ENCODE measurements at regions not wholly inside any gene's neighbourhood (a gene's known extent, or its start where the extent isn't known, plus 50 kb on each side); places are given as distances from the start of the nearest gene placed in this dataset.

- TF ChIP-seq, protein P1, sequence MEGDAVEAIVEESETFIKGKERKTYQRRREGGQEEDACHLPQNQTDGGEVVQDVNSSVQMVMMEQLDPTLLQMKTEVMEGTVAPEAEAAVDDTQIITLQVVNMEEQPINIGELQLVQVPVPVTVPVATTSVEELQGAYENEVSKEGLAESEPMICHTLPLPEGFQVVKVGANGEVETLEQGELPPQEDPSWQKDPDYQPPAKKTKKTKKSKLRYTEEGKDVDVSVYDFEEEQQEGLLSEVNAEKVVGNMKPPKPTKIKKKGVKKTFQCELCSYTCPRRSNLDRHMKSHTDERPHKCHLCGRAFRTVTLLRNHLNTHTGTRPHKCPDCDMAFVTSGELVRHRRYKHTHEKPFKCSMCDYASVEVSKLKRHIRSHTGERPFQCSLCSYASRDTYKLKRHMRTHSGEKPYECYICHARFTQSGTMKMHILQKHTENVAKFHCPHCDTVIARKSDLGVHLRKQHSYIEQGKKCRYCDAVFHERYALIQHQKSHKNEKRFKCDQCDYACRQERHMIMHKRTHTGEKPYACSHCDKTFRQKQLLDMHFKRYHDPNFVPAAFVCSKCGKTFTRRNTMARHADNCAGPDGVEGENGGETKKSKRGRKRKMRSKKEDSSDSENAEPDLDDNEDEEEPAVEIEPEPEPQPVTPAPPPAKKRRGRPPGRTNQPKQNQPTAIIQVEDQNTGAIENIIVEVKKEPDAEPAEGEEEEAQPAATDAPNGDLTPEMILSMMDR (IDR thresholded peaks at IDR 0.05): no peak
- DNase-seq: no peak
These were observed 57.6 kb upstream of the ABI3BP start for GRCh38 chr3:101050866-101051265.

DNA sequence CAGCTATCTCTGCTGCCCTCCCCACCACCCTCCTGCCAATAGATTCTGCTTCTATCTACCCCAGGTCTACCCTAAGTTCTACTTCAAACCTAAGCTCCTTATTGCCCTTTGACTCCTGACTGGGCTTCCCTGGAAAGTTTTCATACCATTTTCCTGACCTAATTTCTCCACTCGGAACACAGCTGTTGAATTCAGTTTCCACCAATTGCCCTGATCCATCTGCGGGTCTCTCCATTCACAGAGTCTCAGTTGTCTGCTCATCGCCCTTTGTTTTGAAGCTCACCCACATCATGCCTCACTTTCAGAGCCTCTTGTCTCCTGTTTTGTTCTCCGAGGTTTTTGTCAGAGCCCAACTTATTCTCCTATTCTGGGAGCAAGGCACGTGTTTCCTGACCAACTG is 56.8 kb upstream of the ABI3BP start:
- intact Hi-C loops (cut with DNase I): no loop called here
- Histone ChIP-seq H3K36me3 (no peaks in the 10 kb centered on the region), H3K27ac (no peak overlapping the region), H3K27me3 (no peaks in the 10 kb centered on the region), H3K9ac (ENCODE audit: low read depth in 2 of 2, low read length in 2 of 2) (no peak overlapping the region), H3K4me3 (no peak overlapping the region), H3K9me3 (no peaks in the 10 kb centered on the region), H3K4me1 (no peaks in the 10 kb centered on the region)
- no peak for DNase-seq
- TF ChIP-seq, protein P1 (IDR thresholded peaks at IDR 0.05): no peak

More at GRCh38 chr3:101050866-101051265, 57.6 kb upstream of the ABI3BP start:
- no peaks in the 10 kb centered on the region for H3K27me3 ChIP-seq
- H3K27ac ChIP-seq: no peak overlapping the region
- no peaks in the 10 kb centered on the region for H3K36me3 ChIP-seq
- no peak overlapping the region for H3K4me3 ChIP-seq
- no peaks in the 10 kb centered on the region for H3K9me3 ChIP-seq
- H3K4me1 ChIP-seq: no peaks in the 10 kb centered on the region
- H3K9ac ChIP-seq (ENCODE audit: low read depth in 2 of 2, low read length in 2 of 2): no peak overlapping the region
- intact Hi-C loops (cut with DNase I): no loop called here

- no peaks in the 10 kb centered on the region for H3K36me3 ChIP-seq
- H3K27ac ChIP-seq: no peak overlapping the region
- no peaks in the 10 kb centered on the region for H3K27me3 ChIP-seq
- no peak overlapping the region for H3K4me3 ChIP-seq
- no peaks in the 10 kb centered on the region for H3K9me3 ChIP-seq
- TF ChIP-seq, protein P1 (IDR thresholded peaks at IDR 0.05): no peak
- intact Hi-C loops (cut with DNase I): no loop called here
- H3K4me1 ChIP-seq: no peaks in the 10 kb centered on the region
- no peak overlapping the region for H3K9ac ChIP-seq (ENCODE audit: low read depth in 2 of 2, low read length in 2 of 2)
- DNase-seq: no peak
These were observed 56.3 kb upstream of the ABI3BP start for GRCh38 chr3:101049532-101049931.

DNA sequence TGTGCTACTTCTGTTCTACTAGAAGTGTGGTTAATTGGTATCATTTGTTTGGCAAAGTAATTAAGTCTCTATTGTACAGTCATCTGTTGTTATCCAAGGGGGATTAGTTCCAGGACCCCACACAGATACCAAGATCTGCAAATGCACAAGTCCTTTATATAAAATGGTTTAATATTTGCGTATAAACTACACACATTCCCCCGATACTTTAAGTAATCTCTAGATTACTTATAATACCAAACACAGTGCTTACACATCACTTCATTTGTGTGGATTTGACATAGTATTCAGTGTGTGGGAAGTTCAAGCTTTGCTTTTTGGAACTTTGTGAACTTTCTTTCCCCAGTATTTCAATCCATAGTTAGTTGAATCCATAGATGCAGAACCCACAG is 50.5 kb upstream of the ABI3BP start:
- intact Hi-C loops (cut with DNase I): no loop called here
- H3K27ac ChIP-seq: no peak overlapping the region
- H3K27me3 ChIP-seq: no peaks in the 10 kb centered on the region
- TF ChIP-seq, protein P1 (IDR thresholded peaks at IDR 0.05): no peak
- no peak overlapping the region for H3K9ac ChIP-seq (ENCODE audit: low read depth in 2 of 2, low read length in 2 of 2)
- no peak for DNase-seq
- H3K9me3 ChIP-seq: no peaks in the 10 kb centered on the region
- no peak overlapping the region for H3K4me3 ChIP-seq
- no peaks in the 10 kb centered on the region for H3K4me1 ChIP-seq
- H3K36me3 ChIP-seq: no peaks in the 10 kb centered on the region

- Histone ChIP-seq H3K27me3 (no peaks in the 10 kb centered on the region), H3K9me3 (no peaks in the 10 kb centered on the region), H3K9ac (ENCODE audit: low read depth in 2 of 2, low read length in 2 of 2) (no peak overlapping the region), H3K4me3 (no peak overlapping the region), H3K36me3 (no peaks in the 10 kb centered on the region), H3K27ac (no peak overlapping the region), H3K4me1 (no peaks in the 10 kb centered on the region)
- intact Hi-C loops (cut with DNase I): no loop called here
- DNase-seq: no peak
- TF ChIP-seq, protein P1 (IDR thresholded peaks at IDR 0.05): no peak
These were observed 49.9 kb upstream of the ABI3BP start for GRCh38 chr3:101042996-101043686.

Measured in colonic mucosa (tissue), 4 donors.